H9 (cell line): ENCODE measurements at regions not wholly inside any gene's neighbourhood (a gene's known extent, or its start where the extent isn't known, plus 50 kb on each side); places are given as distances from the start of the nearest gene placed in this dataset.

Experiments used
- DNase-seq: peaks from one replicate; pipeline ENCODE4 v3.0.0-alpha.2; 2017
- H2AFZ ChIP-seq: one replicate; pipeline ENCODE4 v1.6.1; 2013; ENCODE audit warnings: mild to moderate bottlenecking, low read length, control low read depth, moderate library complexity
- H2AK5ac ChIP-seq: 2 replicates; pipeline ENCODE4 v1.6.1; 2013; ENCODE audit warnings: low read length, control low read depth, mixed read lengths; ENCODE audit not compliant: insufficient read length
- H2BK120ac ChIP-seq: one replicate; pipeline ENCODE4 v1.6.1; 2013; ENCODE audit warnings: low read depth, mild to moderate bottlenecking, low read length, control low read depth, inconsistent platforms; ENCODE audit not compliant: poor library complexity, severe bottlenecking
- H2BK12ac ChIP-seq: 2 replicates; pipeline ENCODE4 v1.6.1; 2013; ENCODE audit warnings: low read length, control low read depth, mixed read lengths, low read depth; ENCODE audit not compliant: insufficient read length
- H2BK15ac ChIP-seq: 2 replicates; pipeline ENCODE4 v1.6.1; 2013; ENCODE audit warnings: low read depth, low read length, control low read depth
- H2BK20ac ChIP-seq: one replicate; pipeline ENCODE4 v1.6.1; 2013; ENCODE audit warnings: low read depth, mild to moderate bottlenecking, low read length, control low read depth, inconsistent platforms; ENCODE audit not compliant: poor library complexity, severe bottlenecking
- H2BK5ac ChIP-seq: 2 replicates; pipeline ENCODE4 v1.6.1; 2013; ENCODE audit warnings: low read length, control low read depth, mixed read lengths; ENCODE audit not compliant: insufficient read length
- H3K14ac ChIP-seq: 2 replicates; pipeline ENCODE4 v1.6.1; 2013; ENCODE audit warnings: low read length, control low read depth; ENCODE audit not compliant: insufficient read depth
- H3K18ac ChIP-seq: 2 replicates; pipeline ENCODE4 v1.6.1; 2013; ENCODE audit warnings: low read depth, mild to moderate bottlenecking, mixed read lengths, low read length, control low read depth; ENCODE audit not compliant: insufficient read length
- H3K23ac ChIP-seq: 2 replicates; pipeline ENCODE4 v1.6.1; 2013; ENCODE audit warnings: low read length, control low read depth, mixed read lengths, low read depth; ENCODE audit not compliant: insufficient read length
- H3K23me2 ChIP-seq: 2 replicates; pipeline ENCODE4 v1.6.1; 2013; ENCODE audit warnings: low read depth, mild to moderate bottlenecking, mixed read lengths, low read length, control low read depth; ENCODE audit not compliant: insufficient read length, poor library complexity, severe bottlenecking
- H3K27ac ChIP-seq: 2 replicates; pipeline ENCODE4 v1.5.1; 2013; ENCODE audit warnings: low read length, control low read depth, mixed read lengths, low read depth; ENCODE audit not compliant: insufficient read length
- H3K27me3 ChIP-seq: 2 replicates; pipeline ENCODE4 v1.6.1; 2013; ENCODE audit warnings: low read length, control low read depth, inconsistent platforms; ENCODE audit not compliant: insufficient read depth
- H3K4ac ChIP-seq: 2 replicates; pipeline ENCODE4 v1.6.1; 2013; ENCODE audit warnings: low read depth, mild to moderate bottlenecking, control low read depth, inconsistent platforms, low read length, moderate library complexity
- H3K4me1 ChIP-seq: 2 replicates; pipeline ENCODE4 v1.6.1; 2013; ENCODE audit warnings: low read length, control low read depth, inconsistent platforms; ENCODE audit not compliant: insufficient read depth
- H3K4me2 ChIP-seq: 2 replicates; pipeline ENCODE4 v1.6.1; 2013; ENCODE audit warnings: low read length, control low read depth, mixed read lengths; ENCODE audit not compliant: insufficient read length, insufficient read depth
- H3K56ac ChIP-seq: 2 replicates; pipeline ENCODE4 v1.6.1; 2013; ENCODE audit warnings: low read depth, mild to moderate bottlenecking, mixed read lengths, low read length, control low read depth; ENCODE audit not compliant: insufficient read length
- H3K79me1 ChIP-seq: 2 replicates; pipeline ENCODE4 v1.6.1; 2013; ENCODE audit warnings: low read depth, mild to moderate bottlenecking, moderate library complexity, low read length, control low read depth, inconsistent platforms; ENCODE audit not compliant: insufficient read depth, poor library complexity, severe bottlenecking
- H3K79me2 ChIP-seq: 2 replicates; pipeline ENCODE4 v1.6.1; 2013; ENCODE audit warnings: low read length, control low read depth, inconsistent platforms; ENCODE audit not compliant: insufficient read depth
- H3K9ac ChIP-seq: 2 replicates; pipeline ENCODE4 v1.6.1; 2013; ENCODE audit warnings: low read length, control low read depth, mixed read lengths; ENCODE audit not compliant: insufficient read length; ENCODE audit errors: extremely low read depth
- H3K9me3 ChIP-seq: one replicate; pipeline ENCODE4 v1.6.1; 2013; ENCODE audit warnings: low read depth, low read length, inconsistent platforms; ENCODE audit not compliant: control insufficient read depth
- H3T11ph ChIP-seq: one replicate; pipeline ENCODE4 v1.6.1; 2013; ENCODE audit warnings: mild to moderate bottlenecking, low read length, control low read depth, inconsistent platforms
- H4K20me1 ChIP-seq: one replicate; pipeline ENCODE4 v1.6.1; 2013; ENCODE audit not compliant: control insufficient read depth, insufficient read length, insufficient read depth
- H4K5ac ChIP-seq: 2 replicates; pipeline ENCODE4 v1.6.1; 2013; ENCODE audit warnings: low read depth, mild to moderate bottlenecking, mixed read lengths, low read length, control low read depth; ENCODE audit not compliant: insufficient read length
- H4K8ac ChIP-seq: replicated peaks from 2 replicates; pipeline ENCODE4 v1.6.1; 2013; ENCODE audit warnings: low read length, control low read depth, mixed read lengths, low read depth; ENCODE audit not compliant: insufficient read length
- H4K91ac ChIP-seq: 2 replicates; pipeline ENCODE4 v1.6.1; 2013; ENCODE audit warnings: low read depth, mild to moderate bottlenecking, moderate library complexity, mixed read lengths, low read length, control low read depth; ENCODE audit not compliant: insufficient read length
- H3K27ac Mint-ChIP-seq, 3 experiments: 2 replicates in 2 of 3; 3 replicates in 1 of 3; pipeline ENCODE4 v1.8.0; 2020 to 2021; ENCODE audit warnings: mixed read lengths in 3 of 3, mild to moderate bottlenecking in 1 of 3, moderate library complexity in 1 of 3
- H3K27me3 Mint-ChIP-seq: 2 replicates; pipeline ENCODE4 v1.8.0; 2021; ENCODE audit warnings: low read depth, mild to moderate bottlenecking, moderate library complexity, mixed read lengths
- H3K36me3 Mint-ChIP-seq, 3 experiments: 2 replicates in 2 of 3; 3 replicates in 1 of 3; pipeline ENCODE4 v1.8.0; 2020 to 2021; ENCODE audit warnings: low read depth in 3 of 3, mixed read lengths in 3 of 3; ENCODE audit not compliant: insufficient read depth in 1 of 3
- H3K4me1 Mint-ChIP-seq, 2 experiments: 2 replicates each; pipeline ENCODE4 v1.8.0; 2020; ENCODE audit warnings: mixed read lengths in 2 of 2
- H3K4me3 Mint-ChIP-seq, 2 experiments: 2 replicates in 1 of 2; 3 replicates in 1 of 2; pipeline ENCODE4 v1.8.0; 2020 to 2021; ENCODE audit warnings: mild to moderate bottlenecking in 2 of 2, mixed read lengths in 2 of 2, moderate library complexity in 1 of 2
- H3K9me3 Mint-ChIP-seq, 2 experiments: 2 replicates in 1 of 2; 3 replicates in 1 of 2; pipeline ENCODE4 v1.8.0; 2020; ENCODE audit warnings: mild to moderate bottlenecking in 2 of 2, mixed read lengths in 2 of 2, moderate library complexity in 1 of 2
- CTCF ChIP-seq: fragments of 200-600 bp; sonication (generic); conservative IDR thresholded peaks from 3 replicates; pipeline ENCODE4 v1.8.0; 2021; ENCODE audit warnings: antibody characterized with exemption, mild to moderate bottlenecking
- whole genome bisulfite sequencing: extraction: QIAGEN DNeasy Blood & Tissue Kit; methylation state at CpG from one replicate; pipeline ENCODE4 v1.1.7; 2013; ENCODE audit warnings: missing lambda C conversion rate, low lambda C conversion rate, mixed read lengths; ENCODE audit not compliant: insufficient read length; ENCODE audit errors: extremely low coverage; 5-methylcytosine and 5-hydroxymethylcytosine counted together

DNA sequence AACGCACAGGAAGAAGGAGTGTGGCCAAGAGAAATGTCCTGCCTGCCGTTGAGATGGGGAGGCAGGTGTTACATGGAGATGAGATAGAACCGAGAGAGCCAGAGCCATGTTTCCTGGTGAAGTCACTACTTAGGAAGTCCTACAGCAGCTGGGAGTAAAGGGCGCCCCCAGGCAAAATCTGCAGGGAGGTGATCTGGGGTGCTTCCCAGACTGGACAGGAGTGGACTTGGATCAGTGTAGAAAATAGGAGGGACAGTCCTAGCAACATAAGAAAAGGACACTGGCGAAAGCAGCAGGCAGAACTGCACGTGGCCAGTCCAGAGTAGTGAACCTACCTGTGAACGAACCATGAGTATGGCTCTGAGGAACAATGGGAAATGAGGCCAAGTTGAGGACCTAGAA is 85.3 kb downstream of the CD164 start:
- H4K91ac ChIP-seq: no peak overlapping the region
- no peak overlapping the region for H3K14ac ChIP-seq
- H4K20me1 ChIP-seq: peaks cover 3% of the 10 kb centered on the region
- H3K9me3 ChIP-seq: no peaks in the 10 kb centered on the region
- Mint-ChIP-seq H3K9me3 (no peaks in the 10 kb centered on the region), H3K27me3 (peaks cover 2% of the 10 kb centered on the region), H3K4me1 (peaks cover 45 to 49% of the 10 kb centered on the region in 2 experiments), H3K27ac (no peak overlapping the region; a peak in 2 of 7 replicates), H3K36me3 (no peaks in the 10 kb centered on the region), H3K4me3 (no peak overlapping the region)
- H3K79me1 ChIP-seq: no peaks in the 10 kb centered on the region
- TF ChIP-seq CTCF: no peak
- no peak overlapping the region for H3K4me2 ChIP-seq
- no peak overlapping the region for H3K4ac ChIP-seq
- no peak overlapping the region for H2BK5ac ChIP-seq
- no peak overlapping the region for H2AK5ac ChIP-seq
- no peak overlapping the region for H2BK15ac ChIP-seq
- H3K79me2 ChIP-seq: no peaks in the 10 kb centered on the region
- H4K8ac ChIP-seq: no peak overlapping the region
- H2BK120ac ChIP-seq: no peak overlapping the region
- H3T11ph ChIP-seq: no peak overlapping the region
- no peak overlapping the region for H3K18ac ChIP-seq
- H3K9ac ChIP-seq: no peak overlapping the region
- no peaks in the 10 kb centered on the region; the same call in 1 of the 2 replicates for H3K4me1 ChIP-seq
- no peak overlapping the region for H3K23ac ChIP-seq
- H2AFZ ChIP-seq: no peak overlapping the region
- H3K27ac ChIP-seq: no peak overlapping the region
- H3K23me2 ChIP-seq: no peaks in the 10 kb centered on the region
- H3K56ac ChIP-seq: no peak overlapping the region
- no peak overlapping the region for H4K5ac ChIP-seq
- no peak for DNase-seq
- no CpG with 5 or more reads among the region's 7 CpGs for WGBS
- no peak overlapping the region for H2BK20ac ChIP-seq
- no peaks in the 10 kb centered on the region for H3K27me3 ChIP-seq
- H2BK12ac ChIP-seq: no peak overlapping the region
